ENCODE measurements at regions not wholly inside any gene's neighbourhood (a gene's known extent, or its start where the extent isn't known, plus 50 kb on each side); places are given as distances from the start of the nearest gene placed in this dataset.
"Not testable (repeated sequence)": the region's sequence is repeated elsewhere in the genome, so short reads cannot be mapped to it uniquely, and the experiment has no call there.

DNA sequence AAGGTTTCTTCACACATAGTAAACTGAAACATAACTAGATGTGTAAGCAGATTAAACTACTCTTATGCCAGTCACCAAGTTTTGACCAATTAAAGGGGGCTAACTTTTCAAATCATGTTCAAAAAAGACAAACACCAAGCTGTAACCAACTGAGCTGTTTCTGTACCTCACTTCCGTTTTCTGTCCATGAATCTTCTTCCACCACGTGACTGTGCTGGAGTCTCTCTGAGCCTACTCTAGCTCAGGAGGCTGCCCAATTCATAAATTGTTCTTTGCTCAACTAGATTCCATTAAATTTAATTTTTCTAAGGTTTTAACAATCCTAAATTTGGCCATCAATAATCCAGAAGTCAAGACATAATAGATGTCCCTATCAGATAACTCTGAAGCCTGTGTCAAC is 229.4 kb downstream of the FNDC1 start:
- no peaks in the 10 kb centered on the region for H4K20me1 ChIP-seq (ENCODE audit: low read depth, low read length)
- no peaks in the 10 kb centered on the region; the same call in 1 of the 2 replicates for H3K36me3 ChIP-seq (ENCODE audit: low read length)

GRCh38 chr6:159397753-159398152 is 228.6 kb downstream of the FNDC1 start:
- Histone ChIP-seq H3K27me3 (ENCODE audit: low read length) (no peaks in the 10 kb centered on the region), H3F3A (ENCODE audit: insufficient read depth) (no peaks in the 10 kb centered on the region), H3K27ac (ENCODE audit: low read depth, low read length) (no peak overlapping the region), H3K9me3 (ENCODE audit: insufficient read depth, low read length) (peaks cover 11% of the 10 kb centered on the region), H2AFZ (ENCODE audit: low read depth, low read length, severe bottlenecking) (peak overlapping the region; percentile 97), H3K79me2 (ENCODE audit: insufficient read depth, low read length) (no peaks in the 10 kb centered on the region), H4K20me1 (ENCODE audit: low read depth, low read length) (no peaks in the 10 kb centered on the region), H3K9me2 (replicated peaks; ENCODE audit: insufficient read depth, low read length) (no peaks in the 10 kb centered on the region), H3K4me3 (ENCODE audit: insufficient read depth, low read length, poor library complexity, severe bottlenecking) (no peak overlapping the region), H3K9ac (ENCODE audit: low read length) (no peak overlapping the region), H3K4me2 (ENCODE audit: low read depth, low read length, poor library complexity, severe bottlenecking) (no peak overlapping the region), H3K36me3 (ENCODE audit: low read length) (no peaks in the 10 kb centered on the region; the same call in 1 of the 2 replicates)
- TF ChIP-seq EZH2phosphoT487 (conservative IDR thresholded peaks at IDR 0.05; ENCODE audit: low read length) (no peak), CTCF (IDR thresholded peaks at IDR 0.05; ENCODE audit: insufficient read depth, low read length, poor library complexity, severe bottlenecking) (no peak)

More for the DNA sequence above, 229.4 kb downstream of the FNDC1 start:
- H3K4me3 ChIP-seq (ENCODE audit: insufficient read depth, low read length, poor library complexity, severe bottlenecking) = peak overlapping the region; percentile 16
- no peaks in the 10 kb centered on the region for H3K79me2 ChIP-seq (ENCODE audit: insufficient read depth, low read length)
- peak overlapping the region; percentile 36 for H3K4me2 ChIP-seq (ENCODE audit: low read depth, low read length, poor library complexity, severe bottlenecking)
- no peaks in the 10 kb centered on the region for H3K27me3 ChIP-seq (ENCODE audit: low read length)
- no peak overlapping the region for H3K27ac ChIP-seq (ENCODE audit: low read depth, low read length)
- H2AFZ ChIP-seq (ENCODE audit: low read depth, low read length, severe bottlenecking) = peak overlapping the region; percentile 97
- no peak overlapping the region for H3K9ac ChIP-seq (ENCODE audit: low read length)
- H3F3A ChIP-seq (ENCODE audit: insufficient read depth) = no peaks in the 10 kb centered on the region
- no peaks in the 10 kb centered on the region for H3K9me2 ChIP-seq (replicated peaks; ENCODE audit: insufficient read depth, low read length)
- no peak for TF ChIP-seq CTCF (IDR thresholded peaks at IDR 0.05; ENCODE audit: insufficient read depth, low read length, poor library complexity, severe bottlenecking)
- TF ChIP-seq EZH2phosphoT487 (conservative IDR thresholded peaks at IDR 0.05; ENCODE audit: low read length) = no peak
- H3K9me3 ChIP-seq (ENCODE audit: insufficient read depth, low read length) = peaks cover 7% of the 10 kb centered on the region

- H3K9me3 ChIP-seq (ENCODE audit: insufficient read depth, low read length) = peaks cover 11% of the 10 kb centered on the region
- H3K4me3 ChIP-seq (ENCODE audit: insufficient read depth, low read length, poor library complexity, severe bottlenecking) = no peak overlapping the region
- no peak overlapping the region for H3K9ac ChIP-seq (ENCODE audit: low read length)
- H3K4me2 ChIP-seq (ENCODE audit: low read depth, low read length, poor library complexity, severe bottlenecking) = no peak overlapping the region
- H3K36me3 ChIP-seq (ENCODE audit: low read length) = no peaks in the 10 kb centered on the region; the same call in 1 of the 2 replicates
- no peaks in the 10 kb centered on the region for H3K9me2 ChIP-seq (replicated peaks; ENCODE audit: insufficient read depth, low read length)
- H3F3A ChIP-seq (ENCODE audit: insufficient read depth) = no peaks in the 10 kb centered on the region
- no peaks in the 10 kb centered on the region for H3K27me3 ChIP-seq (ENCODE audit: low read length)
- H4K20me1 ChIP-seq (ENCODE audit: low read depth, low read length) = no peaks in the 10 kb centered on the region
- TF ChIP-seq EZH2phosphoT487 (conservative IDR thresholded peaks at IDR 0.05; ENCODE audit: low read length) (no peak), CTCF (IDR thresholded peaks at IDR 0.05; ENCODE audit: insufficient read depth, low read length, poor library complexity, severe bottlenecking) (no peak)
- no peak overlapping the region for H2AFZ ChIP-seq (ENCODE audit: low read depth, low read length, severe bottlenecking)
- H3K27ac ChIP-seq (ENCODE audit: low read depth, low read length) = no peak overlapping the region
- H3K79me2 ChIP-seq (ENCODE audit: insufficient read depth, low read length) = no peaks in the 10 kb centered on the region
Measured at GRCh38 chr6:159395609-159396008, 226.4 kb downstream of the FNDC1 start.

DNA sequence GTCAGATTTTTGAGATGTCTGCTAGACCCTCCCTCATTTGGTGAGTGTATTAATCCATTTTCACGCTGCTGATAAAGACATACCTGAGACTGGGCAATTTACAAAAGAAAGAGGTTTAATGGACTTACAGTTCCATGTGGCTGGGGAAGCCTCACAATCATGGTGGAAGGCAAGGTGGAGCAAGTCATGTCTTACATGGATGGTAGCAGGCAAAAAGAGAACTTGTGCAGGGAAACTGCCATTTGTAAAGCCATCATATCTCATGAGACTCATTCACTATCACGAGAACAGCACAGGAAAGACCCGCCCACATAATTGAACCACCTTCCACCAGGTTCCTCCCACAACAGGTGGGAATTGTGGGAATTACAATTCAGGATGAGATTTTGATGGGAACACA is 223.5 kb downstream of the FNDC1 start:
- H3K4me3 ChIP-seq (ENCODE audit: insufficient read depth, low read length, poor library complexity, severe bottlenecking); H3F3A ChIP-seq (ENCODE audit: insufficient read depth); H3K9me3 ChIP-seq (ENCODE audit: insufficient read depth, low read length); H2AFZ ChIP-seq (ENCODE audit: low read depth, low read length, severe bottlenecking); H3K27me3 ChIP-seq (ENCODE audit: low read length); H3K79me2 ChIP-seq (ENCODE audit: insufficient read depth, low read length); H3K27ac ChIP-seq (ENCODE audit: low read depth, low read length); H3K9me2 ChIP-seq (replicated peaks; ENCODE audit: insufficient read depth, low read length); H4K20me1 ChIP-seq (ENCODE audit: low read depth, low read length); H3K9ac ChIP-seq (ENCODE audit: low read length); H3K4me2 ChIP-seq (ENCODE audit: low read depth, low read length, poor library complexity, severe bottlenecking); H3K36me3 ChIP-seq (ENCODE audit: low read length): not testable (repeated sequence)

Measured in SU-DHL-6 (cell line).